Erythroblast (primary cell): ENCODE measurements at regions not wholly inside any gene's neighbourhood (a gene's known extent, or its start where the extent isn't known, plus 50 kb on each side); places are given as distances from the start of the nearest gene placed in this dataset.

Experiments used
- DNase-seq, 2 experiments: peaks; one replicate each; lab custom pipeline; 2025; lab: John Stamatoyannopoulos, UW
- GATA1 ChIP-seq: IDR thresholded peaks from 2 replicates; pipeline ENCODE4 v1.6.1; 2011; ENCODE audit warnings: low read depth, mild to moderate bottlenecking, control low read depth, low read length, moderate library complexity
- POLR2A ChIP-seq: IDR thresholded peaks from 2 replicates; pipeline ENCODE4 v1.6.1; 2011; ENCODE audit warnings: mild to moderate bottlenecking, low read length

- TF ChIP-seq GATA1 (no peak), POLR2A (no peak)
- no peak for DNase-seq
Observed at GRCh38 chr3:107258300-107258699, 118.9 kb upstream of the CCDC54 start.

GRCh38 chr3:107260207-107260606, 117.0 kb upstream of the CCDC54 start:
- no peak for TF ChIP-seq GATA1
- no peak for TF ChIP-seq POLR2A
- DNase-seq: no peak

GRCh38 chr3:107263269-107264021, 113.8 kb upstream of the CCDC54 start:
- no peak for DNase-seq
- TF ChIP-seq POLR2A: no peak
- no peak for TF ChIP-seq GATA1

GRCh38 chr3:107264888-107265287, 112.4 kb upstream of the CCDC54 start:
- TF ChIP-seq GATA1 (no peak), POLR2A (no peak)
- no peak for DNase-seq

- TF ChIP-seq GATA1 (no peak), POLR2A (no peak)
- DNase-seq: no peak
Observed at GRCh38 chr3:107265526-107265925, 111.7 kb upstream of the CCDC54 start.

GRCh38 chr3:107268469-107268868, 108.8 kb upstream of the CCDC54 start:
- no peak for DNase-seq
- TF ChIP-seq POLR2A (no peak), GATA1 (no peak)

- no peak for TF ChIP-seq POLR2A
- TF ChIP-seq GATA1: no peak
- peak in 1 of 2 experiments; percentile 8 for DNase-seq
Observed at GRCh38 chr3:107269136-107269535, 108.1 kb upstream of the CCDC54 start.

GRCh38 chr3:107271787-107272387, 105.4 kb upstream of the CCDC54 start:
- DNase-seq: peak; percentile 44 to 52

GRCh38 chr3:107272471-107272870, 104.8 kb upstream of the CCDC54 start:
- TF ChIP-seq POLR2A: no peak
- no peak for DNase-seq

More at GRCh38 chr3:107271787-107272387, 105.4 kb upstream of the CCDC54 start:
- TF ChIP-seq GATA1 (no peak), POLR2A (no peak)

GRCh38 chr3:107272885-107273284, 104.4 kb upstream of the CCDC54 start:
- TF ChIP-seq POLR2A (no peak), GATA1 (no peak)
- DNase-seq: no peak

GRCh38 chr3:107273771-107274170, 103.5 kb upstream of the CCDC54 start:
- no peak for DNase-seq
- TF ChIP-seq GATA1: no peak
- TF ChIP-seq POLR2A: no peak

- DNase-seq: no peak
- no peak for TF ChIP-seq POLR2A
Observed at GRCh38 chr3:107275511-107275910, 101.7 kb upstream of the CCDC54 start.

- TF ChIP-seq POLR2A: no peak
- TF ChIP-seq GATA1: no peak
- DNase-seq: no peak
Observed at GRCh38 chr3:107283948-107284347, 93.3 kb upstream of the CCDC54 start.

GRCh38 chr3:107284612-107285011, 92.6 kb upstream of the CCDC54 start:
- DNase-seq: no peak
- TF ChIP-seq GATA1 (no peak), POLR2A (no peak)

GRCh38 chr3:107285197-107285596, 92.0 kb upstream of the CCDC54 start:
- DNase-seq: no peak
- TF ChIP-seq GATA1 (no peak), POLR2A (no peak)
